Activated naive CD8-positive, alpha-beta T cell treated with anti-CD3 and anti-CD28 coated beads, Interleukin-2, amount 50 U/mL, for 24 hours (primary cell): ENCODE measurements at regions not wholly inside any gene's neighbourhood (a gene's known extent, or its start where the extent isn't known, plus 50 kb on each side); places are given as distances from the start of the nearest gene placed in this dataset.

Experiments
- ATAC-seq: fragments of 150-1000 bp; cut with Tn5 transposase; one replicate; pipeline ENCODE4 v1.10.0; 2021
- DNase-seq: peaks from one replicate; pipeline ENCODE4 v3.0.0; 2021
- H3K27ac Mint-ChIP-seq: one replicate; pipeline ENCODE4 v1.8.0; 2021; ENCODE audit warnings: mild to moderate bottlenecking, mixed read lengths
- H3K27me3 Mint-ChIP-seq: one replicate; pipeline ENCODE4 v1.8.0; 2021; ENCODE audit warnings: mixed read lengths
- H3K36me3 Mint-ChIP-seq: one replicate; pipeline ENCODE4 v1.8.0; 2021; ENCODE audit warnings: low read depth, mixed read lengths
- H3K4me1 Mint-ChIP-seq: one replicate; pipeline ENCODE4 v1.8.0; 2021; ENCODE audit warnings: mixed read lengths
- H3K4me3 Mint-ChIP-seq: one replicate; pipeline ENCODE4 v1.8.0; 2021; ENCODE audit warnings: mild to moderate bottlenecking, moderate library complexity, mixed read lengths
- H3K9me3 Mint-ChIP-seq: one replicate; pipeline ENCODE4 v1.8.0; 2021; ENCODE audit warnings: mixed read lengths

DNA sequence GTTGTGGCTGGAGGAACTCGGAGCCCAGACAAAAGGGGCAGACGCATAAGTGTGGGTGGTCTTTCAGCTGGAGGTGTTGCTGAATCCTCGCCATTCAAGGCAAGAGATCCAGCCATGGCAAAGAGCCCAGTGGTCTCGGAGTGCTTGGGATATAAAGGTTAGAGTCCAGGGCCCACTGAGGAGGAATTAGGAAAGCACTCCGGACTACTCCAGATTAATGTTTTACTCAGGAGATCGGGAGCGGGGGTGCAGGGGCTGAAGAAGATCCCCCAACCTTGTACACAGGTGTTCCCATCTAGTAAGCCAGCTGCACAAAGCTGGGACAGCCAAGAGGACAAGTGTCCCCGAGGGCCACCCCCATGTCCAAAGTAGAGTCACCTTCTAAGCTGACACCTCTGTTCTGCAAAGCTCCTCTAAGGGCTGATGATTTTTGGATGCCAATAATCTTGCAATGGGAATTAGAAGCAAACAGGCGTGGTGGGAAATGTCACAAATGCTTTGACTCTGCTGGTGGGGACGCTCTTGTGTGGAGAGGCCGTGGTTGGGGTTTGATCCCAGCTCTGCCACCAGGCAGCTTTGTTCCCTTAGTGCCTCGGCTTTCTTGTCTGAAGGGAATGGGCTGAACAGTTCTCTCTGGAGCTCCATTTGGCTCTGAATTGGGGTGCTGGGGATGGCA lies 194.3 kb upstream of the SOX1 start:
- H3K9me3 Mint-ChIP-seq: peaks cover 14% of the 10 kb centered on the region
- peaks cover 2% of the 10 kb centered on the region for H3K27me3 Mint-ChIP-seq
- ATAC-seq: no peak
- H3K4me3 Mint-ChIP-seq: no peak overlapping the region
- no peaks in the 10 kb centered on the region for H3K36me3 Mint-ChIP-seq
- H3K27ac Mint-ChIP-seq: no peak overlapping the region
- H3K4me1 Mint-ChIP-seq: no peaks in the 10 kb centered on the region
- no peak for DNase-seq

DNA sequence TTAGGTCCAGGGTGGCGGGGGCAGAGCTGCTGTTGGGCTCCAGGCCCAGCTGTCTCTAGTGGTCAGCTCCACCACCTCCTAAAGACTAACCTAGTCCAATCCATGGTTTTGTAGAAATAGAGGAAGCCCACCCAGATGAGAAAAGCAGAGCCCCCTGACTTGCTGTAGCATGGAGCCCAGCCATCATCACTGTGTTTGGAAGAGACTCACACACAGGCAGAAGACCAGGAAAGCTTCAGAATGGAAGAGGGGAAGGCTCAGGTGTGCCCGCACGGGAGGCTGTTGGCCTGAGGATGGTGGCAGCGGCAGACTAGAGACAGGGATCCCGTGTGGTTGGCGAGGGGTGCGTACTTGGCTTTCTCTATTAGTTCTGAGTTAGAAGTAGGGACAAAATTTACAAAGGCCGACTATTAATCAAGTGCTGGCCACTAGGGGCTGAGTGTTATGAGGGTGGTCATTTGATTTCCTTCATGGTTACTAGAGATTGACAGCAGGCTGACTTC lies 193.2 kb upstream of the SOX1 start:
- H3K4me1 Mint-ChIP-seq: no peaks in the 10 kb centered on the region
- H3K36me3 Mint-ChIP-seq: no peaks in the 10 kb centered on the region
- H3K27ac Mint-ChIP-seq: no peak overlapping the region

DNA sequence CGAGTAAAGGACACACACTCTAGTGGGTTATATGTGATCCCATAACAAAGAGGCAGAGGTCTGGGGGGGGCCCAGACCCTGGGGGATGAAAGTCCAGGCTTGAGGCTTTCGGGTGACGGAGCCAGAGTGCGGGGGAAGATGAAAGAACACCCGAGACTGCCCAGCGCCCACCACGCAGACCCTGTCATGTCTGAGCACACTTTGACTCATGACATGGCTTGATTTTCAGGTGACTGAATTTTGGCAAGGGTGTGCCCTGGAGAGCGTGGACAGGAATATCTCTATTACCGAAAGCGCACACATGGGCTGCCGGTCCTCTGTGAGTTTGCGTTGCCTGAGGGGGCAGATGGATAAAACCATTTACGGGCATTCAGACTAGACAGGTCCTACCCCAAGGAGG lies 192.0 kb upstream of the SOX1 start:
- H3K27me3 Mint-ChIP-seq: peaks cover 2% of the 10 kb centered on the region
- no peaks in the 10 kb centered on the region for H3K4me1 Mint-ChIP-seq
- H3K9me3 Mint-ChIP-seq: no peaks in the 10 kb centered on the region
- DNase-seq: no peak
- no peak for ATAC-seq
- no peaks in the 10 kb centered on the region for H3K36me3 Mint-ChIP-seq
- H3K27ac Mint-ChIP-seq: no peak overlapping the region
- H3K4me3 Mint-ChIP-seq: no peak overlapping the region

More for the DNA sequence above, 193.2 kb upstream of the SOX1 start:
- no peak overlapping the region for H3K4me3 Mint-ChIP-seq
- ATAC-seq (no peak), DNase-seq (no peak)
- peaks cover 2% of the 10 kb centered on the region for H3K27me3 Mint-ChIP-seq
- peaks cover 5% of the 10 kb centered on the region for H3K9me3 Mint-ChIP-seq

DNA sequence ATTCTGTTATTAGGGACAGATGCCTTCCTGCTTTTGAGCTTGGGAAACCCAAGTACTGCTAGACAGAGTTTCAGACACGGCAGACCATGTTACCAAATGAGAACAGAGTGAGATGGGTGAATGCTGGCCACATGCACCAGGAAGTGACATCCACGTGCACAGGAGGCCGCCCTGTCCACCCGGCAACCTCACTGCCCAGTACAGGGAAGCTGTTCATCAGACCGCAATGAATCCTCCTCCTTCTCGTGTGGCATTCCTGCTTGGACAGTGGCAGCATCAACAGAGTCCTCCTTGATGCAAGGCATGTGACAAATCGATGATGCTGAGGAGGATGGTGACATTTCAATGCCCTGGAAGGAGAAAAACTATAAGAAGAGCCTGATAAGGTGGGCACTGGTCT lies 191.0 kb upstream of the SOX1 start:
- H3K9me3 Mint-ChIP-seq: no peaks in the 10 kb centered on the region
- H3K27ac Mint-ChIP-seq: no peak overlapping the region
- no peaks in the 10 kb centered on the region for H3K4me1 Mint-ChIP-seq
- no peak for ATAC-seq
- H3K36me3 Mint-ChIP-seq: no peaks in the 10 kb centered on the region
- peaks cover 1% of the 10 kb centered on the region for H3K27me3 Mint-ChIP-seq
- no peak for DNase-seq
- no peak overlapping the region for H3K4me3 Mint-ChIP-seq

DNA sequence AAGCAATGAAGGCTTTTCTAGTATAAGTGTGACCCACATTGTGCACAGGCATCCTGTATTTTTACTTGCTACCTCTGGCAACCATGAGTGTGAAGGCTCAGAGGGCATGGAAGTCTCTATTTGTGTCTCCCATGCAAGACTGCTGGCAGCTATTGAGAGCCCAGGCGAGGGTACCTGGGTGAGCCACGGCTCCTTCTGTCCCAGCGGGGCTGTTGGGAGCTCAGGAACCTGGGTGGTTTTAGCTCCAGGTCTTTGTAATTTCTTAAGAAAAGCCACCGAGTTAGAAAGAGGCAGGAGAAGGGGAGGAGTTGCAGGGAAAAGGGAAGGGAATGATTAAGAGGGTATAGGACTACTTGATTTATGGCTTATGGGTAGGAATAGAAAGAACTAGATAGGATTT lies 190.4 kb upstream of the SOX1 start:
- Mint-ChIP-seq H3K36me3 (no peaks in the 10 kb centered on the region), H3K27ac (no peak overlapping the region), H3K27me3 (no peaks in the 10 kb centered on the region), H3K4me3 (no peak overlapping the region), H3K9me3 (no peaks in the 10 kb centered on the region), H3K4me1 (no peaks in the 10 kb centered on the region)
- ATAC-seq (no peak), DNase-seq (no peak)

- no peak overlapping the region for H3K27ac Mint-ChIP-seq
- no peak overlapping the region for H3K4me3 Mint-ChIP-seq
- H3K4me1 Mint-ChIP-seq: no peaks in the 10 kb centered on the region
- no peak for DNase-seq
- H3K27me3 Mint-ChIP-seq: peaks cover 2% of the 10 kb centered on the region
- ATAC-seq: no peak
- no peaks in the 10 kb centered on the region for H3K9me3 Mint-ChIP-seq
- H3K36me3 Mint-ChIP-seq: no peaks in the 10 kb centered on the region
These were observed 189.0 kb upstream of the SOX1 start for GRCh38 chr13:111877906-111878305.

DNA sequence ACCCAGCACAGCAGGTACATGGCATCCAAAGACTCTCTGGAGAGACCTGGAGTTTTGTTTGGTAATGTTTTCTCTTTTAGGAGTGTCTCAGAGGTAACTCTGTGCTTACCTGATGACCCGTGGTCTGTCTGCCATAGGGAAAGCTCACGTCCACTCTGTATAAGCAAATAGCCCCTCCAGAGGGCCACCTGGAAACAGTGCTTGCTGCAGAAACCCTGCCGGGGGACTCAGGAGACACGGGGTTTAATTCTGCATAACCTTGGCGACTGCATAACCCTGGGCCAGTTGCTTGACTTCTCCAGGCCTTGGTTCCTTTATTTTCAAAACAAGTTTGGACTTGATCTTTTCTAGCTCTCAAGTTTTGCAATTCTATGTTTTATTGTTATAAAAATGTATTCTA lies 187.2 kb upstream of the SOX1 start:
- Mint-ChIP-seq H3K27ac (no peak overlapping the region), H3K4me3 (no peak overlapping the region), H3K36me3 (no peaks in the 10 kb centered on the region), H3K4me1 (no peaks in the 10 kb centered on the region), H3K27me3 (peaks cover 2% of the 10 kb centered on the region), H3K9me3 (no peaks in the 10 kb centered on the region)
- DNase-seq (no peak), ATAC-seq (no peak)

DNA sequence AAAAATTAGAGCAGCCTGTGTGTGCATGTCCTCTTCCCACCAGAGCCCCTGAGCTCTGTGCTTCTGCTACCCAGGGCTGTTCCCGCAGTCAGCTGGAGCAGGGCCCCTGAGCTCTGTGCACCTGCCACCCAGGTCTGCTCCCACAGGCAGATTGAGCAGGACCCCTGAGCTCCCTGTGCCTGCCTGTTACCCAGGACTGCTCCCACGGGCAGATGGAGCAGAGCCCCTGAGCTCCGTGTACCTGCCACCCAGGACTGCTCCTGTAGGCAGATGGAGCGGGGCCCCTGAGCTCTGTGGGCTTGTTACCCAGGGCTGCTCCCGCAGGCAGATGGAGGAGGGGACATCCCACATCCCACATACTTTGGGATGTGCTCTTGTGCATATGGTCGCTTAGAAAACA lies 186.8 kb upstream of the SOX1 start:
- no peaks in the 10 kb centered on the region for H3K9me3 Mint-ChIP-seq
- H3K27me3 Mint-ChIP-seq: peaks cover 2% of the 10 kb centered on the region
- DNase-seq (no peak), ATAC-seq (no peak)
- H3K4me3 Mint-ChIP-seq: no peak overlapping the region
- no peaks in the 10 kb centered on the region for H3K36me3 Mint-ChIP-seq
- no peak overlapping the region for H3K27ac Mint-ChIP-seq
- H3K4me1 Mint-ChIP-seq: no peaks in the 10 kb centered on the region

DNA sequence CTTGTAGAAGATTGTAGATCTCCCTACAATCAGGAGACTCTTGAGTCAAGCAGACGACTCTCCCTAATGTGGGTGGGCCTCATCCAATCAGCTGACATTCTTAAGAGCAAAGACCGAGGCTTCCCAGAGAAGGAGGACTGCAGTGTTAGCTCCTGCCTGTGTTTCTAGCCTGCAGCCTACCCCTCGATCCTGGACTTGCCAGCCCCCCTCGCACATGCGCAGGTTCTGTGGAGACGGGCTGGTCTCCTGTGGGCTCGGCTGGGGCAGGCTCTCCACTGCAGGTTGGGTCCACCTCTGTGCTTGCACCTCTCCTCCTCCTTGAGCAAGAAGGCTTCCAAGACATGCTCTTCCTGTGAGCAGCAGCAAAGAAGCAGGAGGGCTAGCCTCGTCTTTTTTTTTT lies 185.2 kb upstream of the SOX1 start:
- no peak overlapping the region for H3K27ac Mint-ChIP-seq
- peaks cover 2% of the 10 kb centered on the region for H3K27me3 Mint-ChIP-seq
- no peaks in the 10 kb centered on the region for H3K4me1 Mint-ChIP-seq
- ATAC-seq (no peak), DNase-seq (no peak)
- no peaks in the 10 kb centered on the region for H3K36me3 Mint-ChIP-seq
- no peaks in the 10 kb centered on the region for H3K9me3 Mint-ChIP-seq
- no peak overlapping the region for H3K4me3 Mint-ChIP-seq

DNA sequence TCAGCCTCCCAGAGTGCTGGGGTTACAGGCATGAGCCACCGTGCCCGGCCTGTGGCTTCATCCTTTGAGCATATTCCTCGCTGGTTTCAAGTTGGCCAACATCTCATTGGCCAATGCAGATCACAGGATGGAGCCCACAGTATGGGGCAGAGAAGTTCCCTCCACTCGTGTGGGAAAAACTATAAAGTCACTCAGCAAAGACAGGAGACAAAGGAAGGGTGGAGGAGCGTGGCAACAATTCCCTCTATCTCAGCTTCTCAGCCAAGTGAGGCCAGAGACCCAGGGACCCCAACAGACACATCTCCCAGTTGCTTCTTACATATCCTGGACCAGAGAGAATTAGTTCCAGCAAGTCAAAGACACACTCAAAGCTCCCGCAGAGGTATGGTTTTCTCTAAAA lies 184.6 kb upstream of the SOX1 start:
- ATAC-seq: no peak
- Mint-ChIP-seq H3K36me3 (no peaks in the 10 kb centered on the region), H3K27me3 (peaks cover 2% of the 10 kb centered on the region), H3K9me3 (no peaks in the 10 kb centered on the region), H3K4me3 (no peak overlapping the region), H3K27ac (no peak overlapping the region), H3K4me1 (no peaks in the 10 kb centered on the region)
- DNase-seq: no peak

DNA sequence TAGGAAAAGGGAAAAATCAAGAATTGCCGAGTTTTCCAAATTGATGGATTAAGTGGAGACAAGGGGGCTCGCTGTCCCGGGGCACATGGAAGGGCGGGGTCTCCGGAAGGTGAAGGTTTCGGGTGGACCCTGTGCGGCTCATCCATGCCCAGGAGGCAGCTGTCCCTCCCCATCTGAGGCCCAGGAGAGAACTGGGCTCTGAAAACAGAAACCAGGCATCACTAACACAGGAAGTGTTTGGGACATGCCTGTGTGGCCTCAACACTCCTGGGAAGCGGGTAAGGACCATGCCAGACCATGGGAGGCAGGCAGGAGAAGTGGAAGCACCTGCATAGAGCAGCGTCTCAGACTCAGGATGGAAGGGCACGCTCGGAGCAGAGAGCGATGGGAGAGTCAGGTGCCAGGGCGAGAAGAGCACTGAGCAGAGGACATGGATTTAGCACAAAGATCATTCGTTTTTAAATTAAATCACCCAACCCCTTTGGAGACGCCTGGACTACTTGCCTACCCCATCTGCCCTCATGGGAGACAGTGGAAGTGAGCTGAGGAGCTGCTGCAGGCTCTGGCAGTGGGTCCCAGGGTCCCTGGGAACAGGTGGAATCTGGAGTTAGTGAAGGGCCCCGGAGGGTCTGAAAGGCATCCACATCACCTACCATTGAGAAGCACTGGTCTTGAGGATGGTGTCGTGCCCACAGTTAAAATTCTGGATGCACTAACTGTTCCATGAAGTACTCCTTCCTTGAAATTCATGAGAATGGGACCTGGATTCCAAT lies 183.2 kb upstream of the SOX1 start:
- DNase-seq (no peak), ATAC-seq (no peak)
- H3K27ac Mint-ChIP-seq: no peak overlapping the region
- H3K4me1 Mint-ChIP-seq: no peaks in the 10 kb centered on the region
- no peaks in the 10 kb centered on the region for H3K36me3 Mint-ChIP-seq
- no peaks in the 10 kb centered on the region for H3K9me3 Mint-ChIP-seq
- H3K27me3 Mint-ChIP-seq: peaks cover 2% of the 10 kb centered on the region
- H3K4me3 Mint-ChIP-seq: no peak overlapping the region

GRCh38 chr13:111886217-111886945 lies 180.6 kb upstream of the SOX1 start:
- Mint-ChIP-seq H3K27me3 (peaks cover 6% of the 10 kb centered on the region), H3K4me1 (no peaks in the 10 kb centered on the region), H3K36me3 (no peaks in the 10 kb centered on the region), H3K4me3 (no peak overlapping the region), H3K9me3 (no peaks in the 10 kb centered on the region), H3K27ac (no peak overlapping the region)
- DNase-seq (no peak), ATAC-seq (no peak)

DNA sequence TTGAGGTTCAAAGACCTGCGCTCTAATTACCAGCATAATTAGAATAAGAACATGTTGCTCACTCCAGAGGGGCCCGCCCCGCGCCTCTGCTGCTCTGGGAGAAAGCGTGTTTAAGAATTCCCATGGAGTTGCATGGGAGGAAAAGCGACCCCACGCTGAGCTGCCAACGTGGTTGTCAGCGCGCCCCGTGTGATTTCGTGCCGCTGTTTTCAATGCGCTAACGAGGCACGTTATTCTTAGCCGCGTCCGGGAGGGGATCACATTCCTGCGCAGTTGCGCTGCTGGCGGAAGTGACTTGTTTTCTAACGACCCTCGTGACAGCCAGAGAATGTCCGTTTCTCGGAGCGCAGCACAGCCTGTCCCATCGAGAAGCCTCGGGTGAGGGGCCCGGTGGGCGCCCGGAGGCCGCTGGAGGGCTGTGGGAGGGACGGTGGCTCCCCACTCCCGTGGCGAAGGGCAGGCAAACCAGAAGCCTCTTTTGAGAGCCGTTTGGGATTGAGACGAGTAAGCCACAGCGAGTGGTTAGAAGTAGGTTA lies 173.8 kb upstream of the SOX1 start:
- ATAC-seq (no peak), DNase-seq (no peak)
- peaks cover 3% of the 10 kb centered on the region for H3K9me3 Mint-ChIP-seq
- H3K27ac Mint-ChIP-seq: no peak overlapping the region
- peaks cover 3% of the 10 kb centered on the region for H3K36me3 Mint-ChIP-seq
- H3K4me1 Mint-ChIP-seq: no peaks in the 10 kb centered on the region
- H3K27me3 Mint-ChIP-seq: peaks cover 40% of the 10 kb centered on the region
- H3K4me3 Mint-ChIP-seq: no peak overlapping the region

- peaks cover 3% of the 10 kb centered on the region for H3K36me3 Mint-ChIP-seq
- no peak for DNase-seq
- H3K4me1 Mint-ChIP-seq: no peaks in the 10 kb centered on the region
- no peak for ATAC-seq
- H3K4me3 Mint-ChIP-seq: no peak overlapping the region
- H3K27me3 Mint-ChIP-seq: peaks cover 40% of the 10 kb centered on the region
- peaks cover 3% of the 10 kb centered on the region for H3K9me3 Mint-ChIP-seq
- no peak overlapping the region for H3K27ac Mint-ChIP-seq
These were observed 173.1 kb upstream of the SOX1 start for GRCh38 chr13:111893607-111894443.
